NOMO-1 treated with dmso at 0.1 percent for 144 hours (cell line): ENCODE measurements at regions not wholly inside any gene's neighbourhood (a gene's known extent, or its start where the extent isn't known, plus 50 kb on each side); places are given as distances from the start of the nearest gene placed in this dataset.

Source experiments
- DNase-seq: peaks from one replicate; lab custom pipeline; 2025; ENCODE audit not compliant: unreplicated experiment; lab: John Stamatoyannopoulos, UW

- DNase-seq: no peak
Observed at GRCh38 chr10:120982507-120982906, 131.3 kb downstream of the WDR11 start.

GRCh38 chr10:120983721-120984120, 132.6 kb downstream of the WDR11 start:
- no peak for DNase-seq

DNA sequence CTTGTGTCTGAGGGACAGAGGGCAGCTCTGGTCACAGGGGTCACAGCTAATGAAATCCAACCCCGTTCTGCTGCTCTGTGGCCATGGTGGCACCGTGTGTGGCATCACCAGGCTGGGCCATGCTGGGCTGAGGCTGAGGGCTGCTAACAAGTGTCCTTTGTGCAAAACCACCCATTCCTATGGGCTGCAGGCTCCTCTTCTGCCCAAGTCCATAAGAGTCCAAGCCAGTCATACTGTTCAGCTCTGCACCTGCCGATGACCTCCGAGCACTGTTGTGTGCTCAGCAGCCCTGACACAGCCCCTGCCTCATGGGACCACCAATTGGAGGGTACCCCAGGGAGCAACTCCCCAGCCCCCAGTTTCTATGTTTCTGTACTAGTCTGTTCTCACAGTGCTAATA, 133.1 kb downstream of the WDR11 start:
- DNase-seq: no peak

DNA sequence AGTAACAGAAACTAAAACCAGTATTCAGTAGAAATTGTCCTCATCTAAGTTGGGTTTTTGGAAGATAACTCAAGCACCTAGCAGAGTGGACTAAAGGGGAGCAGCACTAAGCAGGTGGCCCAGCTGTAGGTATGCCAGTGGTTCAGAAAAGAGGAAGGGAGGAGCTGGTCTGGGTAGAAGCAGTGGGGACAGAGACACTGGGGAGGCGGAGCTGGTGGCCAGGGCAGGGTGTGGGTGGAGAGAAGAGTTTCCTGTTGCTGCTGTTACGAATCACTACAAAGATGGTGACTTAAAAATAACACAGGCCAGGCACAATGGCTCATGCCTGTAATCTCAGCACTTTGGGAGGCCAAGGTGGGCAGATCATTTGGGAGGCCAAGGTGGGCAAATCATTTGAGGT, 136.2 kb downstream of the WDR11 start:
- DNase-seq: peak; percentile 29

GRCh38 chr10:120988751-120989150, 137.6 kb downstream of the WDR11 start:
- DNase-seq: no peak

GRCh38 chr10:120989279-120989678, 138.1 kb downstream of the WDR11 start:
- no peak for DNase-seq

DNA sequence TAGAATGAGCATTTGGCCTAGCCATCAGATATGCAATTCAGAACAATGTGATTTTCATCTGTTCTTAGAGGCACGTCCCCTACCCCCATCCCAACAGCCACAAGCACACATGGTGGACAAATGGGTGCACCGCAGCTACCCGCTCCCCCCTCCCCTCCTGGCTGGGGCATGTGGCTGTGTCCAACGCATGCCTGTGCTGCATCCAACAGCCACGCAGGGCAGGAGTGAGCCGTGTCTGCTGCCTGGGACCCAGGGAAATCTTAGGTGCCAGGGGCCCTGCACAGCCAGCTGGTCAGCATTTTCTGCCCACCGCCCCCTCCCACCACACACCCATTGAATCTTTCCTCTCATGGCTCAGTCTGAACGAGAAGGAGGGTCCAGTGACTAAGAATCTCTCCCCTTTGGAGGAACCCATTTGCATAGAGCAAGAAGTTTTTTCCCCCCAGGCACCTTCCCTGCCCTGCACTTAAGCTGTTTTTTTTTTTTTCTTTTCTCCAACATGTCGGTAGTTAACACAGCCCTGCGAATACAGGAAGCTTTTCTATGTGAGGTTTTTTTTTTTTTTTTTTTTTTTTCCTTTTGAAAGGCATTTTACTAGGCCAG, 138.9 kb downstream of the WDR11 start:
- no peak for DNase-seq

- no peak for DNase-seq
Observed at GRCh38 chr10:120990831-120991230, 139.7 kb downstream of the WDR11 start.

DNA sequence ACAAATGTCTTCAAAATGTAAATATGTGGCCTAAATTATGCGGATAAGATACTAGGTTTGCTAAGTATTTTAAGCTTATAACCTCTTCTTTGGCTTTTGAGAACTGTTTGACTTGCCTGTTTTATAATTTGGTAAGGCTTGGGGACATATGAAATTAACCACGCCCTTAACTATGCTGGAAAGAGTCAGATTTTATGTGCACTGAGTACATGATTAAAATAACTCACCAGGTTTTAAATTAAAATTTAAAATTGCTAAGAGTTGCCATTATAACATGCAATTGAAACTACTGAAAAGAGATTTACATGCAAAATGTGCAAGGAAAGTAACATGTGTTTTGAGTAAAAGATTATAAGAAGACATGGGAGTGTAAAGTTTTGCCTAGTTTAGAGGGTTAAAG, 141.9 kb downstream of the WDR11 start:
- DNase-seq: no peak

DNA sequence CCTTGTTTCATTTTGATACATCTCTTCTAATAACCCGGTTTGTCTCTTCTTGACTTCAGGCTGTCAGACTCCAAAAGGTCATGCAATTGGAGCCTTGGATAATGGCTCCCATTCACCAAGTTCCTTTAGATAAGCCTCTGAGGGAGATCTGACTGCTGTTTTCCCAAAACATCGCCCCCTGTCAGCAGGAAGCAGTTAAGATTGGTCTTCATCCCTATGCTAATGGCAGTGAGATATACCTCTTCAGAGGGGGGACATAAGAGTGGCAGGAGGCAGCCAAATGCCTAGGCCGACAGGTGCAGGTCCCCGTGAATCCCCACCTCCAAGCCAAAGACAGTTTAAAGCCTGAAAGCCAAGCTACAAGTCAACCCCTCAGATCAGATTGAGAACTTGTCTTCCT, 144.6 kb downstream of the WDR11 start:
- no peak for DNase-seq

- no peak for DNase-seq
Observed at GRCh38 chr10:120996456-120997034, 145.4 kb downstream of the WDR11 start.

GRCh38 chr10:120997313-120997712, 146.2 kb downstream of the WDR11 start:
- no peak for DNase-seq

DNA sequence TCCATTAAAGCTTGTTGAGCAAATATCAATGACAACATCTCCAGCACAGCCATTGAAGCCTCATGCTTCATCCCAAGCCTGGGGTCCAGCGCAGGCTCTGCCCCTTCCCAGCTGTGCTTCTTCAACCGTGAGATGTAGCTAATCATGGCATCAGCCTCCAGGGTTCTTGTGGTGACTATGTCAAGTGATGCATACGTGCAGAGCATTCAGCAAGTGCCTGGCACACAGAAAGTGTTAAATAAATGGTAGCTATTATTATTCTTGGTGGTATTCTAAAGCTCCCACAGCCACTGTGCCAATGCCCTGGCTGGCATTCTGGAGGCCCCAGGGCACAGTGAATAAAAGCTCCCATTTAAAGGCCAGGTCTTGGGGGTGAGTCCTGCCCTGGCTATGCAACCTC, 146.6 kb downstream of the WDR11 start:
- no peak for DNase-seq

DNA sequence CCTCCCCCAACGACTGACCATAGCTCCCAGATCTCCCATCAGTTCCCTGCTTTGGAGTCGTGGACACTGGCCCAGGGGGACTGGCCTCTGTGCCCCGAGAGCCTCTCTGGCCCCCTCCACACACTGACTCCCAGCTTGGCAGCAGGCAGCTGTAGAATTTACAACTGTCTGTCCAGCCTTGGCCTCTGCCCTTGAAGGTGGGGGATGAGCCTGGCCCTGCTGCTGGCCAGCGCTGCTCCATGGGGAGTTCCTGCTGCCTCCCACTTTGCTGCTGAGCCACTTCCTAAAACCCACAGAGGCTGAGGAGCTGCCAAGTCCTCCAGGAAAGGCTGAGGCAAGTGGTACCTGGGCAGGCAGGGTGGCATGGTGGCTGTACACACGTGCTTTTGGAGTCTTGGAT, 147.1 kb downstream of the WDR11 start:
- DNase-seq: no peak

GRCh38 chr10:120998782-120999285, 147.7 kb downstream of the WDR11 start:
- DNase-seq: no peak

GRCh38 chr10:120999868-121000267, 148.7 kb downstream of the WDR11 start:
- DNase-seq: no peak

DNA sequence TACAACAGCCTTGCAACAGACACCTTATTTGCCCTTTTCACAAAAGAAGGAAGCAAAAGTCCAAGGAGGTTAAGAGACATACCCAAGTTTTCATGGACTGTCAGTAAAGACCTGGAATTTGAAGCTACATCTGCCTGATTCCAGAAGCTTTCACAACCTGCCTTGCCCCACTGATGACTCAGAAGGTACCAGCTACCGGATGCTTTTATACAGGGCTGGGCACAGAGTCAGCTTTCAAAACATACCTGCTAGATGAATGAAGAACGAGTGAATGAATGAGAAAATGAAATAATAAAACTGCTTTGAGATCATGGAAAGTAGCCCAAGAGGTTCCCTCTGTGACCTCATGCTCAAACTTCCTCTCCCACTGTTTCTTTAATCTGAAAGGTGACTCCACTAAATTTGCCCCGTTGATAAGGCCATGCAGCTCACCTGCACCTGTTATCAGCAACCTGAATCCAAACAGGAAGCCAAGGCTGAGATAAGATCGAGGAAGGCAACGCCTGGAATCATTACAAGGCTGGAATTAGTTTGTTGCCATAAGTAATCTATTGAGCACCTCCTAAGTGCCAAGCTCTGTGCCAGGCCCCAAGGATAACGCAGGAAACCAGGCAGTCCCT, 151.5 kb downstream of the WDR11 start:
- DNase-seq: no peak

DNA sequence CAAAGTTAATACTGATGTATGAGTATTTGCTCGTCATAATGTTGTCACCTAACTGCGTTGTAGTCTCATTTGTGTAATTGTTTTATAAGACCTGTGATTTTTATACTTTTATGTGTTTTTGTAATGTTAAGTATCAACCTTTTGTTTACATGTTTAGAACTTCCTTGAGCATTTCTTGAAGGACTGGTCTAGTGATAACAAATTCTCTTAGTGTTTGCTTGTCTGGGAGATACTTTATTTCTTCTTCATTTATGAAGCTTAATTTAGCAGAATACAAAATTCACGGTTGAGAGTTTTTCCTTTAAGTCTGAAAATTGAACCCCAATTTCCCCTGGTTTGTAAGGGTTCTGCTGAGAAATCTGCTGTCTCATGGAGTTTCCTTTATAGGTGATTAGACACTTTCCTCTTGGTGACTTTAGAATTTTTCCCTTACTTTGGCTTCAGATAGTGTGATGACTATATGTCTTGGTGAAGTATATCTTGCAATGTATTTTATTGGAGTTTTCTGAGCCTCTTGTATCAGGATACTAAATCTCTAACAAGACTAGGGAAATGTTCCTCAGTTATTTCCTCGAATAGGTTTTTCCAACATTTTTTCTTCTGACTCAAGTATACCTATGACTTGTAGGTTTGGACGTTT, 154.9 kb downstream of the WDR11 start:
- DNase-seq: no peak

DNA sequence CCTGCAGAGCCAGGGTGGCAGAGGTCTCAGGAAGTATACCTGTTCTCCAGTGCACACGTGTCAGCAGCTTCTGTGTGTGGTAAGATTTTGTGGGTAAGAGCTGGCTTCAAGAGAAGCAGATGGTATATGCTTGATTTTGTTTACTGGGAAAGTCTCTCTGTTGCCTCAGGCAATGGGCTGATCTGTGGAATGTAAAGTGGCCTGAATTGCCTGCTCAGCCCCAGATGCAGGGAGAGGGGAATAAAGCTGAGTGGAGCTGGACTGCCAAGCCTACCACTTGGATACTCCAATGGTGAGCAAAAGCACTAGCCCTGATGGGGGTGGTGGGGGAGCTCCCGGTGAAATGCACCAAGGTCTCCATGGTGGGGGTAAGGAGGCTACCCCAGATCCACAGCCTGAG, 156.1 kb downstream of the WDR11 start:
- no peak for DNase-seq

DNA sequence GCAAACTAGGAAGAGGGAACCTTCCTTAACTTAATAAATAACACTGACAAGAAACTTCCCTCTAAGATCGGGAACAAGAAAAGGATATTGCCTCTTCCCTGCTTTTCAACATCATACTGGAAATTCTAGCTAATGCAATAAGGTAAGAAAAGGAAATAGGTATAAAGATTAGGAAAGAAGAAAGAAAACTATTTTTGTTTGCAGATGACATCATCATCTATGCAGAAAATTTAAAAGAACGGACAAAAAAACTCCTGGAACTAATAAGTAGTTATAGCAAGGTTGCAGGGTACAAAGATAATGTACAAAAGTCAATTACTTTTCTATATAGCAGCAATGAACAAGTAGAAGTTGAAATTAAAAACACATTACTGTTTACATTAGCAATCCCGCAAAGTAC, 164.8 kb downstream of the WDR11 start:
- DNase-seq: no peak

- DNase-seq: no peak
Observed at GRCh38 chr10:121024905-121025584, 173.9 kb downstream of the WDR11 start.

DNA sequence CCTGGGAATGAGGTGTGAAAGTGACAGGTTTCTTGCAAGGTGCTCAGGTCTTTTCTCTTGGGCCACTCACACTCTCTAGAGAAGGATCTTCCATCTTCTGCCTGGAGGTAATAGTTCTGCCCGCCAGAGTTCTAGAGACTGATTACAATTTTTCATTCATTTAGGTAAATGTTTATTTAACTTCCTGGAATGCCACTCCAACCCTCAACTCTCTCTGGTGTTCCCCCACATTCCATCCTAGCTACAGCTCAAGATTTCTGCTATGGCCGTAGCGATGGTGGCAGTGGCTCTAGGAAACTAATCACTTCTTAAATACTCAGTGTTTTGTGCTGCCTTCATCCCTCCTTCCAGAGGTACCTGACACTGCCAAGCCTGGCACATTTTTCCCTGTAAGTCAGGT, 174.6 kb downstream of the WDR11 start:
- no peak for DNase-seq
